ENCODE measurements at regions not wholly inside any gene's neighbourhood (a gene's known extent, or its start where the extent isn't known, plus 50 kb on each side); places are given as distances from the start of the nearest gene placed in this dataset.
A peak's percentile ranks its signal among the peaks of the same experiment; 100 is the strongest.
"Not testable (repeated sequence)": the region's sequence is repeated elsewhere in the genome, so short reads cannot be mapped to it uniquely, and the experiment has no call there.

GRCh38 chr5:163260961-163261360, 176.4 kb upstream of the CCNG1 start:
- no peak for TF ChIP-seq CTCF (IDR thresholded peaks at IDR 0.05; ENCODE audit: extremely low read depth, insufficient read depth, missing control alignments)
- no peak for DNase-seq (ENCODE audit: low spot score)
- in situ Hi-C loops (cut with MboI; ENCODE audit: low pct_unique_long_range_greater_than_20kb, low sequenced_read_pairs, unreplicated experiment): no loop called here

- in situ Hi-C loops (cut with MboI; ENCODE audit: low pct_unique_long_range_greater_than_20kb, low sequenced_read_pairs, unreplicated experiment): no loop called here
- no peak for TF ChIP-seq CTCF (IDR thresholded peaks at IDR 0.05; ENCODE audit: extremely low read depth, insufficient read depth, missing control alignments)
- DNase-seq (ENCODE audit: low spot score): no peak
These were observed 175.6 kb upstream of the CCNG1 start for GRCh38 chr5:163261647-163262269.

GRCh38 chr5:163266249-163266648, 171.1 kb upstream of the CCNG1 start:
- in situ Hi-C loops (cut with MboI; ENCODE audit: low pct_unique_long_range_greater_than_20kb, low sequenced_read_pairs, unreplicated experiment); DNase-seq (ENCODE audit: low spot score): not testable (repeated sequence)

- no peak for DNase-seq (ENCODE audit: low spot score)
- in situ Hi-C loops (cut with MboI; ENCODE audit: low pct_unique_long_range_greater_than_20kb, low sequenced_read_pairs, unreplicated experiment): no loop called here
These were observed 167.8 kb upstream of the CCNG1 start for GRCh38 chr5:163269624-163270023.

GRCh38 chr5:163276466-163276865, 160.9 kb upstream of the CCNG1 start:
- TF ChIP-seq CTCF (IDR thresholded peaks at IDR 0.05; ENCODE audit: extremely low read depth, insufficient read depth, missing control alignments): no peak
- in situ Hi-C loops (cut with MboI; ENCODE audit: low pct_unique_long_range_greater_than_20kb, low sequenced_read_pairs, unreplicated experiment): no loop called here
- DNase-seq (ENCODE audit: low spot score): no peak

More at GRCh38 chr5:163269624-163270023, 167.8 kb upstream of the CCNG1 start:
- peak; percentile 37 for TF ChIP-seq CTCF (IDR thresholded peaks at IDR 0.05; ENCODE audit: extremely low read depth, insufficient read depth, missing control alignments)

- in situ Hi-C loops (cut with MboI; ENCODE audit: low pct_unique_long_range_greater_than_20kb, low sequenced_read_pairs, unreplicated experiment): not testable (repeated sequence)
These were observed 156.5 kb upstream of the CCNG1 start for GRCh38 chr5:163280897-163281296.

GRCh38 chr5:163281512-163281911, 155.9 kb upstream of the CCNG1 start:
- no peak for TF ChIP-seq CTCF (IDR thresholded peaks at IDR 0.05; ENCODE audit: extremely low read depth, insufficient read depth, missing control alignments)
- in situ Hi-C loops (cut with MboI; ENCODE audit: low pct_unique_long_range_greater_than_20kb, low sequenced_read_pairs, unreplicated experiment): no loop called here
- DNase-seq (ENCODE audit: low spot score): no peak

More at GRCh38 chr5:163280897-163281296, 156.5 kb upstream of the CCNG1 start:
- DNase-seq (ENCODE audit: low spot score): not testable (repeated sequence)

GRCh38 chr5:163293836-163294235, 143.6 kb upstream of the CCNG1 start:
- TF ChIP-seq CTCF (IDR thresholded peaks at IDR 0.05; ENCODE audit: extremely low read depth, insufficient read depth, missing control alignments): no peak
- DNase-seq (ENCODE audit: low spot score): no peak
- in situ Hi-C loops (cut with MboI; ENCODE audit: low pct_unique_long_range_greater_than_20kb, low sequenced_read_pairs, unreplicated experiment): no loop called here
